ENCODE measurements at regions not wholly inside any gene's neighbourhood (a gene's known extent, or its start where the extent isn't known, plus 50 kb on each side); places are given as distances from the start of the nearest gene placed in this dataset.

- DNase-seq (ENCODE audit: low read depth in 2 of 2, low spot score in 1 of 2), result no peak
Observed at GRCh38 chr12:93101367-93101766, 172.3 kb upstream of the EEA1 start.

GRCh38 chr12:93102312-93102711 is 173.2 kb upstream of the EEA1 start:
- DNase-seq (ENCODE audit: low read depth in 2 of 2, low spot score in 1 of 2), result no peak

- DNase-seq (ENCODE audit: low read depth in 2 of 2, low spot score in 1 of 2), result no peak
Observed at GRCh38 chr12:93102744-93103143, 173.6 kb upstream of the EEA1 start.

- no peak for DNase-seq (ENCODE audit: low read depth in 2 of 2, low spot score in 1 of 2)
Observed at GRCh38 chr12:93103154-93103553, 174.1 kb upstream of the EEA1 start.

GRCh38 chr12:93104535-93104934 is 175.4 kb upstream of the EEA1 start:
- no peak for DNase-seq (ENCODE audit: low read depth in 2 of 2, low spot score in 1 of 2)

- no peak for DNase-seq (ENCODE audit: low read depth in 2 of 2, low spot score in 1 of 2)
Observed at GRCh38 chr12:93106910-93107309, 177.8 kb upstream of the EEA1 start.

- no peak for DNase-seq (ENCODE audit: low read depth in 2 of 2, low spot score in 1 of 2)
Observed at GRCh38 chr12:93107514-93108312, 178.6 kb upstream of the EEA1 start.

GRCh38 chr12:93108985-93109384 is 179.9 kb upstream of the EEA1 start:
- DNase-seq (ENCODE audit: low read depth in 2 of 2, low spot score in 1 of 2), result no peak

- no peak for DNase-seq (ENCODE audit: low read depth in 2 of 2, low spot score in 1 of 2)
Observed at GRCh38 chr12:93109551-93110203, 180.6 kb upstream of the EEA1 start.

- DNase-seq (ENCODE audit: low read depth in 2 of 2, low spot score in 1 of 2), result no peak
Observed at GRCh38 chr12:93111773-93112172, 182.7 kb upstream of the EEA1 start.

GRCh38 chr12:93113317-93114006 is 184.4 kb upstream of the EEA1 start:
- no peak for DNase-seq (ENCODE audit: low read depth in 2 of 2, low spot score in 1 of 2)

- no peak for DNase-seq (ENCODE audit: low read depth in 2 of 2, low spot score in 1 of 2)
Observed at GRCh38 chr12:93115198-93115601, 186.1 kb upstream of the EEA1 start.

GRCh38 chr12:93115646-93116045 is 186.6 kb upstream of the EEA1 start:
- no peak for DNase-seq (ENCODE audit: low read depth in 2 of 2, low spot score in 1 of 2)

GRCh38 chr12:93116632-93117031 is 187.5 kb upstream of the EEA1 start:
- no peak for DNase-seq (ENCODE audit: low read depth in 2 of 2, low spot score in 1 of 2)

- DNase-seq (ENCODE audit: low read depth in 2 of 2, low spot score in 1 of 2), result no peak
Observed at GRCh38 chr12:93121729-93122488, 192.8 kb upstream of the EEA1 start.

GRCh38 chr12:93122569-93123091 is 193.5 kb upstream of the EEA1 start:
- no peak for DNase-seq (ENCODE audit: low read depth in 2 of 2, low spot score in 1 of 2)

GRCh38 chr12:93125126-93125525 is 196.0 kb upstream of the EEA1 start:
- no peak for DNase-seq (ENCODE audit: low read depth in 2 of 2, low spot score in 1 of 2)

- no peak for DNase-seq (ENCODE audit: low read depth in 2 of 2, low spot score in 1 of 2)
Observed at GRCh38 chr12:93126069-93126474, 197.0 kb upstream of the EEA1 start.

GRCh38 chr12:93127107-93127560 is 198.0 kb upstream of the EEA1 start:
- DNase-seq (ENCODE audit: low read depth in 2 of 2, low spot score in 1 of 2), result no peak

- DNase-seq (ENCODE audit: low read depth in 2 of 2, low spot score in 1 of 2), result no peak
Observed at GRCh38 chr12:93127582-93128331, 198.7 kb upstream of the EEA1 start.
